Uterus (tissue), 2 donors: ENCODE measurements at regions not wholly inside any gene's neighbourhood (a gene's known extent, or its start where the extent isn't known, plus 50 kb on each side); places are given as distances from the start of the nearest gene placed in this dataset.

Source experiments
- CTCF ChIP-seq, 4 experiments: fragments of 200-600 bp in 2 of 4; fragments of 450-650 bp in 2 of 4; sonication (generic) in 2 of 4; IDR thresholded peaks; one replicate each; pipeline ENCODE4 v1.5.1; 2016 to 2019; ENCODE audit warnings: antibody characterized with exemption in 4 of 4, mild to moderate bottlenecking in 2 of 4, moderate library complexity in 1 of 4
- POLR2A ChIP-seq, 2 donors: fragments of 450-650 bp; IDR thresholded peaks; one replicate each; pipeline ENCODE4 v1.6.1; 2016; ENCODE audit warnings: antibody characterized with exemption in 2 of 2, mild to moderate bottlenecking in 1 of 2, moderate library complexity in 1 of 2

GRCh38 chr17:72299592-72299991 lies 178.8 kb downstream of the SOX9 start:
- TF ChIP-seq CTCF (IDR thresholded peaks at IDR 0.05) (no peak), POLR2A (IDR thresholded peaks at IDR 0.05) (no peak)
